GM12864 (cell line): ENCODE measurements at regions not wholly inside any gene's neighbourhood (a gene's known extent, or its start where the extent isn't known, plus 50 kb on each side); places are given as distances from the start of the nearest gene placed in this dataset.

Source experiments
- DNase-seq: peaks from one replicate; pipeline ENCODE4 v3.0.0-alpha.2; 2011; ENCODE audit warnings: low read depth
- H3K4me3 ChIP-seq: 2 replicates; pipeline ENCODE4 v1.5.1; 2011; ENCODE audit warnings: mild to moderate bottlenecking, low read depth, low read length, control low read depth
- TF ChIP-seq, protein P1 (sequence below): IDR thresholded peaks from 2 replicates; pipeline ENCODE4 v1.5.1; 2011; ENCODE audit warnings: low read depth, mild to moderate bottlenecking, moderate library complexity, low read length, control low read depth, inconsistent platforms; ENCODE audit errors: missing control alignments

DNA sequence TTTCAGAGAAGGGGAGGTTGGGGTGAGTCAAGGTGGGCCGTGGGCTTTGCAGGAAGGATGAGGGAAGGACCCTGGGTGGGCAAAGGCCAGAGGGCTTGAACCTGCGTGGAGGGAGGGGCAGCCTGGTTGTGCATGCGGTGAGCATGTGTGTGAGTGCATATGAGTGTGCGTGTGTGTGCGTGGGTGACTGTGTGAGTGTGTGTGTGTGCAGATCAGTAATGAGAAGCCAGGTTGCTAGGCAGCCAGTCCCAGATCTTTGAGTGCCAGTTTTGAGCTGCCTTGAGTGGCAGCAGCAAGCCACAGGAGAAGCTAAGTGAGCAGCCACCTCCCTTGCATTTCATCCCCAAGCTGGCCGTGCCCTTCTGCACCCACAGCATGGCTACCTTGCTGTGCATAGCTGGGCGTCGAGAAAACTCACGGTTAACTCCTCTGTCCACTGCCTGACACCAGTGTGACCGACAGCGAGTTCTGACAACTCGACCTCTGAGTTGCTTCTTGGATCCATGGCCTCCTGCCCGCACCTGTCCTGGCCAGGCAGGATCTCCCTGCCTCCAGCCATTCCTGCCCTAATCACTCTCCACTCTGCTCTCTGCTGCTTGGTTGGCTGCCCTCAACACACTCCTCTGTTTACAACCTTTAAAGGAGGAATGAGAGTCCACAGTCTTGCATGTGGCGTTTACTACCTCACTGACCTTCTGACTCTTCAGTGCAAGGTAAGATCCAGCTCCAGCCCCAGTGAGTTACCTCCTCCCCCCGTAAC lies 775.4 kb downstream of the TYW1 start:
- DNase-seq: no peak
- no peak overlapping the region for H3K4me3 ChIP-seq
- TF ChIP-seq, protein P1, sequence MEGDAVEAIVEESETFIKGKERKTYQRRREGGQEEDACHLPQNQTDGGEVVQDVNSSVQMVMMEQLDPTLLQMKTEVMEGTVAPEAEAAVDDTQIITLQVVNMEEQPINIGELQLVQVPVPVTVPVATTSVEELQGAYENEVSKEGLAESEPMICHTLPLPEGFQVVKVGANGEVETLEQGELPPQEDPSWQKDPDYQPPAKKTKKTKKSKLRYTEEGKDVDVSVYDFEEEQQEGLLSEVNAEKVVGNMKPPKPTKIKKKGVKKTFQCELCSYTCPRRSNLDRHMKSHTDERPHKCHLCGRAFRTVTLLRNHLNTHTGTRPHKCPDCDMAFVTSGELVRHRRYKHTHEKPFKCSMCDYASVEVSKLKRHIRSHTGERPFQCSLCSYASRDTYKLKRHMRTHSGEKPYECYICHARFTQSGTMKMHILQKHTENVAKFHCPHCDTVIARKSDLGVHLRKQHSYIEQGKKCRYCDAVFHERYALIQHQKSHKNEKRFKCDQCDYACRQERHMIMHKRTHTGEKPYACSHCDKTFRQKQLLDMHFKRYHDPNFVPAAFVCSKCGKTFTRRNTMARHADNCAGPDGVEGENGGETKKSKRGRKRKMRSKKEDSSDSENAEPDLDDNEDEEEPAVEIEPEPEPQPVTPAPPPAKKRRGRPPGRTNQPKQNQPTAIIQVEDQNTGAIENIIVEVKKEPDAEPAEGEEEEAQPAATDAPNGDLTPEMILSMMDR: no peak

- TF ChIP-seq, protein P1: no peak
- DNase-seq: no peak
- H3K4me3 ChIP-seq: no peak overlapping the region
Measured at GRCh38 chr7:67773081-67773480, 776.4 kb downstream of the TYW1 start.

- no peak for DNase-seq
- TF ChIP-seq, protein P1: no peak
- H3K4me3 ChIP-seq: no peak overlapping the region
Measured at GRCh38 chr7:67777119-67777518, 780.5 kb downstream of the TYW1 start.

- no peak for DNase-seq
- no peak overlapping the region for H3K4me3 ChIP-seq
- TF ChIP-seq, protein P1: no peak
Measured at GRCh38 chr7:67781841-67782240, 785.2 kb downstream of the TYW1 start.

- DNase-seq: no peak
- H3K4me3 ChIP-seq: no peak overlapping the region
- TF ChIP-seq, protein P1: no peak
Measured at GRCh38 chr7:67786021-67786420, 789.4 kb downstream of the TYW1 start.

- no peak overlapping the region for H3K4me3 ChIP-seq
- DNase-seq: no peak
- TF ChIP-seq, protein P1: no peak
Measured at GRCh38 chr7:67788669-67789068, 792.0 kb downstream of the TYW1 start.

GRCh38 chr7:67791918-67792317 lies 795.3 kb downstream of the TYW1 start:
- H3K4me3 ChIP-seq: no peak overlapping the region
- TF ChIP-seq, protein P1: no peak
- DNase-seq: no peak
